Muscle of leg (tissue), 3 donors: ENCODE measurements at regions not wholly inside any gene's neighbourhood (a gene's known extent, or its start where the extent isn't known, plus 50 kb on each side); places are given as distances from the start of the nearest gene placed in this dataset.

ENCODE experiments used
- DNase-seq: peaks from one replicate; pipeline ENCODE4 v3.0.0; 2013
- H3K27ac ChIP-seq: one replicate; pipeline ENCODE4 v1.5.1; 2013; ENCODE audit warnings: mild to moderate bottlenecking, low read length, control low read depth
- H3K27me3 ChIP-seq: one replicate; pipeline ENCODE4 v1.6.1; 2013; ENCODE audit warnings: low read length; ENCODE audit not compliant: control insufficient read depth, insufficient read depth
- H3K36me3 ChIP-seq: one replicate; pipeline ENCODE4 v1.6.1; 2013; ENCODE audit warnings: low read length; ENCODE audit not compliant: control insufficient read depth, insufficient read depth
- H3K4me1 ChIP-seq: one replicate; pipeline ENCODE4 v1.6.1; 2013; ENCODE audit warnings: low read length; ENCODE audit not compliant: control insufficient read depth, insufficient read depth
- H3K4me3 ChIP-seq: one replicate; pipeline ENCODE4 v1.5.1; 2013; ENCODE audit warnings: low read length, control low read depth
- H3K9me3 ChIP-seq: replicated peaks from 2 replicates; pipeline ENCODE4 v1.6.1; 2013; ENCODE audit warnings: low read depth, low read length; ENCODE audit not compliant: control insufficient read depth
- WGBS: methylation state at CpG from one replicate; pipeline ENCODE4 v1.1.5; 2013; ENCODE audit warnings: missing lambda C conversion rate; ENCODE audit not compliant: insufficient coverage; 5-methylcytosine and 5-hydroxymethylcytosine counted together

DNA sequence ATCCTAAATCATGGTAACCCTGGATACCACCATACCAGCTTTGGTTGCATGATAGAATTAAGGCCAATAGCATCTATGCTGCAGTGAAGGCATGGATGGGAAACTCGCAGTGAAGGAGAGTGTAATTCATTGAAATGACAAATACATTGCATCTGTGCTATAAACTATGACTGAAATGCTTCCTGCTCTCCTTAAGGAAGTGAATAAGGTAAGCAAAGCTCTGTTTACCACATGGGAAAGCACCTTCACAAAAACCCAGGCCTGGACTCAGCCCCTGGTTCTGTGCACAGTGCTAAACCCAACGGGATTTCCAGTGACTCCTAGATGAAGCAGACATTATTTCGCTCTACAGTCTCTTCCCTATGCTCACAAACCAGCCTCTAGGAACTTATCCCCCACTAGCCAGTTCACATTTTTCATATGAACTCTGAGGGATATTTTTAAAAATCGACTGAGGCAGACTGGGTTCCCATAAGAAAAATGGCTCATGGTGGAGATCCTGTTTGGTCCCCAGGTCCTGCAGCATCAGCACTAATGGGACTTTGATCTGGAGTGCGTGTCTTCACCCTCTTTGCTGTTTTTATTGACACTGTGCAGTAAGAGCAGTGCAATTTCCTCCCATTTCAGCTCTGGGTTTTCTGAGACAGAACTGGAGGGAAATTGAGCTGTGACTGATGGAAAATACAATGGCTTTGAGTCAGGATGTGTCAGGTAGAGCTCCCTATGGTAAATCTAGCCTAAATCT, 362.7 kb downstream of the SIPA1L2 start:
- Histone ChIP-seq H3K9me3 (no peaks in the 10 kb centered on the region), H3K36me3 (no peaks in the 10 kb centered on the region), H3K4me1 (no peaks in the 10 kb centered on the region), H3K27me3 (no peaks in the 10 kb centered on the region), H3K27ac (no peak overlapping the region), H3K4me3 (no peak overlapping the region)
- DNase-seq: no peak
- 72% methylated on average over 2 of the region's 5 CpGs for WGBS

DNA sequence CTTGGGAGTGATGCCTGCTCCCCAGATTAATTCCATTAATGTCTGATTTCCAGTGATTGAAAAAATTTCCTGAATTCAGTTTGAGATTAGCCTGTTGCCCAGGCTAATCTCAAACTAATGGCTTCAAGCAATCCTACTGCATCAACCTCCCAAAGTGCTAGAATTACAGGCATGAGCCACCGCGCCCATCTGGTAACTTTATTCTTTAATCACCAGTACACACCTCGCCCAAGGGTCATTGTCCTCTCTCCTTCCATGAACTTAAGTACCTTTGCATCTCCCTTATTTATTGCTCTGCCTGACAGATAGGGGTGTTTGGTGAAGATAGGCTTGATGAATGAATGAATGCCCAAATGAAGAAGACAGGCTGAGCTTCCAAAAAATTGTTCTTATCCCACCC, 366.5 kb downstream of the SIPA1L2 start:
- Histone ChIP-seq H3K9me3 (no peaks in the 10 kb centered on the region), H3K4me3 (no peak overlapping the region), H3K4me1 (no peaks in the 10 kb centered on the region), H3K36me3 (no peaks in the 10 kb centered on the region), H3K27ac (no peak overlapping the region), H3K27me3 (peaks cover 7% of the 10 kb centered on the region)
- WGBS: 94% methylated on average over 2 of the region's 3 CpGs
- no peak for DNase-seq

DNA sequence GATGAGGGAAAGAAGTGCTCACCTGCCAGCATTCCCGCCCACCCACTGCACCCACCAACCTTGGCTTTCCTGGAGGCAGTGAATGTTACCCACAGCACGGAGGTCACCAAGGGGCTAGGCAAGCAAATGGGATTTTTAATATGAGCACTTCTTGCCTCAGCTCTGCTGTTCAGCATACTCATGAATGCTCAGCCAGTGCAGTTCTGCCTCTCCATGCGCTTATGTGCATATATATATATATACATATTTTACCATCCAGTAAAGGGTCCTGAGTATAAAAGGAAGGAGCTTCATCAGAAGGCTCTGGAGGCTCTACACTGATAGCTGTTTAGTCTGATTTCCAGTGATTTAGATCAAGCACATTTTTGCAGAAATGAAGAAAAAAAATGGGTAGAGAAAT, 366.9 kb downstream of the SIPA1L2 start:
- Histone ChIP-seq H3K9me3 (no peaks in the 10 kb centered on the region), H3K36me3 (no peaks in the 10 kb centered on the region), H3K27me3 (peaks cover 7% of the 10 kb centered on the region), H3K4me1 (no peaks in the 10 kb centered on the region), H3K27ac (no peak overlapping the region), H3K4me3 (no peak overlapping the region)
- no peak for DNase-seq
- WGBS: 100% methylated on average over 2 of the region's 3 CpGs

DNA sequence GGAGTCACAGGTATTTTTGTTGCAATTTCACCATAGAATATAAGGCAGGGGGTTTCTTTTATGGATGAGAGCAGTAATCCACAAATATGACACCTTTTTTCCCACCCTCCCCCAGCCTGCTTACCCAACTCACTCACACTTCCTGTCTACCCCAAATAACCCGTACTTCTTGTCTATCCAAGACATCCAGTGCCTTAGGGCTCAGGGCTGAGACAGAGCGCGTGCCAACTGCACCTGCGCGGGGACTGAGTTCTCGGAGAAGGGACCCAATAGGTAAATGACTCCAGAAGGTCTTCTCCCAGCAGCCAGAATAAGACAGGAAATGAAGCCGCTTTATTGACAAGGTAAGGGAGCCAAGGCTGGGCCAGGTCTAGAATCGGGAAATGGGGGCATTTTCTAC, 369.1 kb downstream of the SIPA1L2 start:
- 73% methylated on average over 7 of the region's 8 CpGs for WGBS
- Histone ChIP-seq H3K9me3 (no peaks in the 10 kb centered on the region), H3K27me3 (peaks cover 7% of the 10 kb centered on the region), H3K27ac (no peak overlapping the region), H3K4me3 (no peak overlapping the region), H3K4me1 (no peaks in the 10 kb centered on the region), H3K36me3 (no peaks in the 10 kb centered on the region)
- DNase-seq: no peak

DNA sequence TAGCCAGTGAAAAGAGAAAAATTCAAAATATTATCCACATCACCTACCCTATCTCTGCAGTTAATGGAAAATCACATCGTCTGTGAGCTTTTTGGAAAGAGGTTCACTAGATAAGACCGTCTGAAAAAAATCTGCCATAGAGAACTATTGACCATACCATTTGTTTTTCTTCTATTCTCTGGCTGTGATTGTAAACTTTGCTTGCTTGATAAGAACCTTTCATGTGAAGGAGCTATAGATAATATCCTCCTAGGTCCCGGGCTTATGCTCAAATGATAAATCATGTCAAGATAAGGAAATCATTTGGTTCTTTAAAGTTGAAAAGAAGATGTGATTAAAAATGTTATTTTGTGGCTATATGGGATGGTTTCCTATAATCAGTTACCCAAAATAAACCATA, 369.9 kb downstream of the SIPA1L2 start:
- Histone ChIP-seq H3K36me3 (no peaks in the 10 kb centered on the region), H3K4me1 (no peaks in the 10 kb centered on the region), H3K9me3 (no peaks in the 10 kb centered on the region), H3K27ac (no peak overlapping the region), H3K4me3 (no peak overlapping the region), H3K27me3 (peaks cover 7% of the 10 kb centered on the region)
- no peak for DNase-seq
- no CpG with 5 or more reads among the region's 3 CpGs for WGBS

DNA sequence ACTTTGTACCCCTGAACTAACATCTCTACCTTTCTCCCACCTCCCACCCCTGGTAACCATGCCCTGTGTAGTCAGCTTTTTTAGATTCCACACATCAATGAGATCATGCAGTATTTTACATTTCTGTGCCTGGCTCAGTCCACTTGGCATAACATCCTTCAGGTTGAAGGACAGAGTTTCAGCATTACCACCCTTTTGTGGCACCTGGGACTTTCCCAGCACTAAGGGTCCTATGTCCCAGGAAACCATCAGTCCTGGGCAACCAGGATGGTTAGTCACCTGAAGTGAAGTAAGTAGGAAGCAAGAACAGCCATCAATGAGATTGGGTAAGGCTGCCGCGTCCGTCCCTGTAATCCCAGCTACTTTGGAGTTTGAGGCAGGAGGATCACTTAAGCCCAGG, 370.6 kb downstream of the SIPA1L2 start:
- DNase-seq: no peak
- H3K4me1 ChIP-seq: no peaks in the 10 kb centered on the region
- H3K27ac ChIP-seq: no peak overlapping the region
- H3K9me3 ChIP-seq: no peaks in the 10 kb centered on the region
- peaks cover 7% of the 10 kb centered on the region for H3K27me3 ChIP-seq
- H3K4me3 ChIP-seq: no peak overlapping the region
- H3K36me3 ChIP-seq: no peaks in the 10 kb centered on the region
- WGBS: no CpG with 5 or more reads among the region's 3 CpGs

DNA sequence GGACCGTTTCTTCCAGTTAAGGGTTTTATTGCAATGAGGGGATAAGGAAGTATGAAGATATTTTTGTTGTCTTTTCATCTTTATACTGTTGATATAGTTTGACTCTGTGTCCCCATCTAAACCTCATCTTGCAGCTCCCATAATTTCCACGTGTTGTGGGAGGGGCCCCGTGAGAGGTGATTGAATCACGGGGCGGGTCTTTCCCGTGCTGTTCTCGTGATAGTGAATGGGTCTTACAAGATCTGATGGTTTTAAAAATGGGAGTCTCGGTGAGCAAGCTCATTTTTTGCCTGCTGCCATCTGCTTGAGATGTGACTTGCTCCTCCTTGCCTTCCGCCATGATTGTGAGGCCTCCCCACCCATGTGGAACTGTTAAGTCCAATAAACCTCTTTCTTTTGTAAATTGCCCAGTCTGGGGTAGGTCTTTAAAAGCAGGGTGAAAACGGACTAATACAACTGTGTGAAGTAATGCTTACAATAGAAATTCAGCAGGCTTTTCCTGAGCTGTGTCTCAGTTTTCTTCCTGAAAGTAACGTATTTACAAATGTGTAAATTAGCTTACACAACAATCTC, 377.3 kb downstream of the SIPA1L2 start:
- H3K4me3 ChIP-seq: no peak overlapping the region
- no peak for DNase-seq
- 67% methylated on average over 3 of the region's 11 CpGs for WGBS
- H3K27me3 ChIP-seq: peaks cover 4% of the 10 kb centered on the region
- H3K4me1 ChIP-seq: no peaks in the 10 kb centered on the region
- no peak overlapping the region for H3K27ac ChIP-seq
- H3K36me3 ChIP-seq: no peaks in the 10 kb centered on the region
- no peaks in the 10 kb centered on the region for H3K9me3 ChIP-seq

DNA sequence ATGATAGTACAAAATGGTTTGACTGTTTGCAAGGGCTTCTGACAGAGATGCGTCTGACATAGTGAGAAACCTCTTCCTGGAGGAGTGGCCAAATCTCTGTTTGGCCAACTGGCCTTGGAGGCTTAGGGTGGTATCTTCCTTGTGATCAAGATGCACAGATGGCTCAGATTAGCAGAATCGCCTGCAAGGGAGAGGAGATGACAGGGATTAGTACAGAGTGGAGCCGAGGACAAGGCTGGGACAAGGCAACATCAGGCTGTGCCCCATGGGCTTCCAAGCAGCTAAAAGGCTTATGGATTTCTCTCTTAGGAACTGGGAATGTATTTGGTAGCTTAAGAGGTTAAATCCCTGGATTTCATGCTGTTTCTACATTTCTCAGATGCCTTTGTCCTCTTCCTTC, 379.1 kb downstream of the SIPA1L2 start:
- Histone ChIP-seq H3K36me3 (no peaks in the 10 kb centered on the region), H3K9me3 (no peaks in the 10 kb centered on the region), H3K4me3 (no peak overlapping the region), H3K4me1 (no peaks in the 10 kb centered on the region), H3K27ac (no peak overlapping the region), H3K27me3 (peaks cover 4% of the 10 kb centered on the region)
- no peak for DNase-seq
- 39% methylated on average over 3 of the region's 3 CpGs for WGBS

DNA sequence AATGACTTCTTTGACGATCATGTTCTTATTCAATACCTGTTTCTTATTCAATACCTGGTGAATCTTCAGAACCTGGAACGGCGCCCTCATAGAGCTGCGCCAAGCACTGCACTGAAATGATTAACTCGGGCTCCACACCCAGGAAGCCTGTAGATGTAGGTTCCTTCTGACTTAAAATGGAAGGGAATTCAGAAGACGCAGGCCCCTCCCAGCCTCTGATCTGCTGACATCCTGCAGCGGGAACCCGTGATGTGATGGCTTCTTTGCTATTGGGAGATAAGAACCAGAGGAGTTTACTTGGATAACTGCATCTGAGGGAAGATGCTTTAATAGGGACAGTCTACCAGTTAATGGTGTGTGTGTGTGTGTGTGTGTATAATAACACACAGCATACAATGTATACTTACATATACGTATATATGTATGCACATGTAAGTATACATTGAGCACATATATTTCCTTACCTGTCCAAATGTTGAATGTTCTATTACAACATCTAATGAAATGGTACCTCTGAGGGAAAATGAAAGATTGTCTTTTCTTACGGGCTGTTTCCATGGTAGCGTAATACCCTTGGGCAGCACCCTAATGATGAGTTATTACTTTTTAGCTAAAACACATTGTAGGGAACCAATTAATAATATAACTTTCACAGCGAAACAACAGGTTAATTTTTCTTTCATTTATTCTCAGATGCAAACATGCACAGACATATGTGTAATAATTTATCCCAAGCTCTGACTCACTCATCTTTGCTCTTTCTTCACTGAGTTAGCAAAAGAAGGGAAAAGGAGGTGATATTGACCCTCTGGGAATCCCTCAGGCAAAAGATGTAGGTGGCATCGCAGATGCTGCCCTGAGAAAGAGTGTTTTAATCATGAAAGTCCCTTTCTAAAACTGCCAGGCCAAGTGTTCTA, 379.8 kb downstream of the SIPA1L2 start:
- Histone ChIP-seq H3K4me3 (no peak overlapping the region), H3K4me1 (no peaks in the 10 kb centered on the region), H3K27me3 (peaks cover 4% of the 10 kb centered on the region), H3K9me3 (no peaks in the 10 kb centered on the region), H3K36me3 (no peaks in the 10 kb centered on the region), H3K27ac (no peak overlapping the region)
- 82% methylated on average over 6 of the region's 13 CpGs for WGBS
- DNase-seq: no peak

DNA sequence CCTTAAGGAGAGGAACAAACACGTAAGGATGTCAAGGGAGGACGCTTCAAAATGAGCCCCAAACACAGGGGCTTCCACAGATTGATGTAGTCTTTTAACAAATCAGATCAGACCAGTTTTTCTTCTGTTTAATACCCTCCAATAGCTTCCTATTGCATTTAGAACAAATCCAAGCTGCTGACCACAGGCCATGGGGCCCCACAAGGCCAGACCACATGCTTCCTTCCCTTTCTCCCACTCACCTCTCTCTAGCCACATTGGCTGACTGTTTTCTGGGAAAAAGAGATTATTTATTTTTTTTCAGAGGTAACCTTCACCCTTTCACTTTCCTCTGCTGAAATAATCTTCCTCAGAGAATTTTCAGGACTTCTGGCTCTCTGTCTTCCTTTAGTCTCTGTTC, 380.6 kb downstream of the SIPA1L2 start:
- H3K4me1 ChIP-seq: no peaks in the 10 kb centered on the region
- peaks cover 4% of the 10 kb centered on the region for H3K27me3 ChIP-seq
- H3K36me3 ChIP-seq: no peaks in the 10 kb centered on the region
- H3K9me3 ChIP-seq: no peaks in the 10 kb centered on the region
- no peak overlapping the region for H3K27ac ChIP-seq
- DNase-seq: no peak
- no peak overlapping the region for H3K4me3 ChIP-seq
- no CpG with 5 or more reads among the region's 2 CpGs for WGBS
